IMR-90 (cell line): ENCODE measurements at regions not wholly inside any gene's neighbourhood (a gene's known extent, or its start where the extent isn't known, plus 50 kb on each side); places are given as distances from the start of the nearest gene placed in this dataset.

ENCODE experiments used
- ATAC-seq: fragments of 200-7000 bp; cut with Tn5 transposase; 2 replicates; pipeline ENCODE4 v1.9.1; 2020; ENCODE audit warnings: low read depth, mild to moderate bottlenecking, moderate library complexity
- BruUV-seq: library from RNA; stranded (reverse); fragments of 400-500 nt; replicated peaks from 2 replicates; lab custom pipeline; 2021; lab: Mats Ljungman, UMichigan
- CTCF ChIA-PET: fragments of 300-600 bp; formaldehyde crosslinking; extraction: SDS; loops from one replicate; lab custom pipeline; 2021; ENCODE audit warnings: antibody characterized with exemption; lab: Yijun Ruan, JAX
- POLR2A ChIA-PET: fragments of 300-600 bp; sonication (Branson Sonifier 250); formaldehyde crosslinking; loops from one replicate; lab custom pipeline; 2022; ENCODE audit warnings: antibody characterized with exemption; ENCODE audit not compliant: unreplicated experiment; lab: Charles Lee
- DNase-seq: peaks from one replicate; pipeline ENCODE4 v3.0.0; 2013
- H2AFZ ChIP-seq: replicated peaks from 2 replicates; pipeline ENCODE3; 2013; ENCODE audit warnings: low read length, mild to moderate bottlenecking; ENCODE audit not compliant: poor library complexity
- H2AK5ac ChIP-seq: 2 replicates; pipeline ENCODE4 v1.6.1; 2013; ENCODE audit warnings: low read depth, low read length, inconsistent platforms
- H2AK9ac ChIP-seq: replicated peaks from 2 replicates; pipeline ENCODE3; 2013; ENCODE audit warnings: mild to moderate bottlenecking, low read depth, low read length, moderate library complexity; ENCODE audit not compliant: poor library complexity
- H2BK120ac ChIP-seq: 2 replicates; pipeline ENCODE4 v1.6.1; 2013; ENCODE audit warnings: low read depth, low read length, inconsistent platforms
- H2BK15ac ChIP-seq: 3 replicates; pipeline ENCODE4 v1.6.1; 2013; ENCODE audit warnings: low read depth, low read length, inconsistent platforms
- H2BK20ac ChIP-seq: 2 replicates; pipeline ENCODE4 v1.6.1; 2013; ENCODE audit warnings: low read depth, mild to moderate bottlenecking, inconsistent platforms, low read length, moderate library complexity
- H2BK5ac ChIP-seq: 2 replicates; pipeline ENCODE4 v1.6.1; 2013; ENCODE audit warnings: mild to moderate bottlenecking, low read depth, low read length, inconsistent platforms; ENCODE audit not compliant: poor library complexity, severe bottlenecking
- H3K14ac ChIP-seq: replicated peaks from 2 replicates; pipeline ENCODE4 v1.6.1; 2013; ENCODE audit warnings: low read depth, low read length, inconsistent platforms
- H3K18ac ChIP-seq: 2 replicates; pipeline ENCODE4 v1.6.1; 2013; ENCODE audit warnings: low read depth, low read length, control low read depth
- H3K23ac ChIP-seq: 2 replicates; pipeline ENCODE4 v1.6.1; 2013; ENCODE audit warnings: low read depth, low read length, inconsistent platforms
- H3K27ac ChIP-seq: 2 replicates; pipeline ENCODE4 v1.5.1; 2013; ENCODE audit warnings: mild to moderate bottlenecking, control low read depth, low read length; ENCODE audit not compliant: insufficient read depth
- H3K27me3 ChIP-seq: 2 replicates; pipeline ENCODE4 v1.6.1; 2013; ENCODE audit warnings: low read length; ENCODE audit not compliant: control insufficient read depth, insufficient read depth
- H3K36me3 ChIP-seq: 2 replicates; pipeline ENCODE4 v1.6.1; 2013; ENCODE audit warnings: low read length, mixed read lengths; ENCODE audit not compliant: control insufficient read depth, insufficient read depth
- H3K4ac ChIP-seq: 2 replicates; pipeline ENCODE4 v1.6.1; 2013; ENCODE audit warnings: low read depth, low read length, inconsistent platforms
- H3K4me1 ChIP-seq: 2 replicates; pipeline ENCODE4 v1.6.1; 2013; ENCODE audit warnings: low read length, mixed read lengths; ENCODE audit not compliant: control insufficient read depth, insufficient read depth
- H3K4me2 ChIP-seq: 2 replicates; pipeline ENCODE4 v1.6.1; 2013; ENCODE audit warnings: low read depth, mild to moderate bottlenecking, control low read depth, low read length, moderate library complexity
- H3K4me3 ChIP-seq: 2 replicates; pipeline ENCODE4 v1.5.1; 2013; ENCODE audit warnings: low read depth, mild to moderate bottlenecking, control low read depth, low read length, moderate library complexity; ENCODE audit not compliant: insufficient read depth
- H3K56ac ChIP-seq: 2 replicates; pipeline ENCODE4 v1.6.1; 2013; ENCODE audit warnings: low read length, inconsistent platforms; ENCODE audit not compliant: insufficient read depth; ENCODE audit errors: extremely low read depth
- H3K79me1 ChIP-seq, 2 experiments: 2 replicates each; pipeline ENCODE4 v1.6.1; 2013; ENCODE audit warnings: low read length in 2 of 2, inconsistent platforms in 1 of 2, low read depth in 1 of 2
- H3K9ac ChIP-seq: 2 replicates; pipeline ENCODE4 v1.6.1; 2013; ENCODE audit warnings: low read depth, low read length, control low read depth
- H3K9me1 ChIP-seq: 2 replicates; pipeline ENCODE4 v1.6.1; 2013; ENCODE audit warnings: low read length, inconsistent platforms; ENCODE audit not compliant: insufficient read depth
- H3K9me3 ChIP-seq: 2 replicates; pipeline ENCODE4 v1.6.1; 2013; ENCODE audit warnings: low read length; ENCODE audit not compliant: control insufficient read depth, insufficient read depth
- H4K20me1 ChIP-seq: 2 replicates; pipeline ENCODE4 v1.6.1; 2013; ENCODE audit warnings: low read length, inconsistent platforms; ENCODE audit not compliant: insufficient read depth
- H4K5ac ChIP-seq: 2 replicates; pipeline ENCODE4 v1.6.1; 2013; ENCODE audit warnings: mild to moderate bottlenecking, low read depth, low read length, control low read depth
- H4K8ac ChIP-seq, 2 experiments: 2 replicates each; pipeline ENCODE4 v1.6.1; 2013; ENCODE audit warnings: low read depth in 2 of 2, low read length in 2 of 2, control low read depth in 1 of 2, inconsistent platforms in 1 of 2
- H4K91ac ChIP-seq: 2 replicates; pipeline ENCODE4 v1.6.1; 2013; ENCODE audit warnings: low read depth, low read length, inconsistent platforms; ENCODE audit not compliant: insufficient read depth
- BHLHE40 ChIP-seq: fragments of 150-350 bp; IDR thresholded peaks from 2 replicates; pipeline ENCODE4 v1.6.1; 2016; ENCODE audit warnings: mild to moderate bottlenecking, low read depth, low read length
- CEBPB ChIP-seq: IDR thresholded peaks from 2 replicates; pipeline ENCODE4 v1.6.1; 2012; ENCODE audit warnings: low read depth, low read length, improper control_type of control experiment
- ELK1 ChIP-seq: fragments of 150-350 bp; IDR thresholded peaks from 2 replicates; pipeline ENCODE4 v1.6.1; 2016; ENCODE audit warnings: low read depth, mild to moderate bottlenecking, low read length, moderate library complexity, borderline replicate concordance
- FOS ChIP-seq: fragments of 150-350 bp; IDR thresholded peaks from 2 replicates; pipeline ENCODE4 v1.6.1; 2016; ENCODE audit warnings: low read depth, low read length
- MXI1 ChIP-seq: IDR thresholded peaks from 2 replicates; pipeline ENCODE4 v1.6.1; 2012; ENCODE audit warnings: low read depth, mild to moderate bottlenecking, low read length, moderate library complexity, borderline replicate concordance
- NFE2L2 ChIP-seq: fragments of 150-350 bp; IDR thresholded peaks from 2 replicates; pipeline ENCODE4 v1.6.1; 2016; ENCODE audit warnings: low read depth, mild to moderate bottlenecking, low read length
- POLR2A ChIP-seq: IDR thresholded peaks from 2 replicates; pipeline ENCODE4 v1.6.1; 2012; ENCODE audit warnings: mild to moderate bottlenecking, low read depth, low read length
- WGBS, 2 experiments: methylation state at CpG; one replicate each; pipeline versions ENCODE4 v1.1.5 to v1.1.7; 2013; ENCODE audit warnings: missing lambda C conversion rate in 2 of 2; ENCODE audit not compliant: insufficient read length in 1 of 2; ENCODE audit errors: extremely low coverage in 2 of 2; 5-methylcytosine and 5-hydroxymethylcytosine counted together
- dilution Hi-C: fragments of 300-500 bp; cut with HindIII; formaldehyde crosslinking; loops from one replicate; pipeline ENCODE4 v1.14.3; 2018; ENCODE audit warnings: low sequenced_read_pairs; ENCODE audit not compliant: unreplicated experiment
- in situ Hi-C: fragments of 300-500 bp; cut with MboI; formaldehyde crosslinking; loops from 3 replicates; pipeline ENCODE4 v1.14.3; 2019; ENCODE audit warnings: low sequenced_read_pairs, inconsistent platforms, mixed read lengths
- intact Hi-C: fragments of 100-400 bp; cut with micrococcal nuclease; formaldehyde crosslinking; loops from 2 replicates; pipeline ENCODE4 v1.10.0; 2022
- TF ChIP-seq, protein P1 (sequence below): fragments of 150-350 bp; IDR thresholded peaks from 2 replicates; pipeline ENCODE4 v1.6.1; 2017; ENCODE audit warnings: mild to moderate bottlenecking, antibody characterized with exemption, low read length, low read depth

GRCh38 chr1:233489411-233489810 lies 124.5 kb upstream of the KCNK1 start:
- H3K18ac ChIP-seq, result no peak overlapping the region
- ChIA-PET POLR2A (no interaction called here), CTCF (no interaction called here)
- no peaks in the 10 kb centered on the region for H3K36me3 ChIP-seq
- H3K79me1 ChIP-seq, result no peaks in the 10 kb centered on the region
- no peak overlapping the region for H3K56ac ChIP-seq
- H3K4ac ChIP-seq, result no peak overlapping the region
- peaks cover 7% of the 10 kb centered on the region for H3K9me3 ChIP-seq
- BruUV-seq, result no TSS peak
- H4K5ac ChIP-seq, result no peak overlapping the region
- no peak overlapping the region for H2BK5ac ChIP-seq
- H3K14ac ChIP-seq, result no peak overlapping the region
- H3K27me3 ChIP-seq, result no peaks in the 10 kb centered on the region
- no peak for TF ChIP-seq MXI1
- TF ChIP-seq BHLHE40, result no peak
- no peak for TF ChIP-seq CEBPB
- no peak for TF ChIP-seq NFE2L2
- no peak for TF ChIP-seq ELK1
- TF ChIP-seq FOS, result no peak
- TF ChIP-seq POLR2A, result no peak
- TF ChIP-seq, protein P1, sequence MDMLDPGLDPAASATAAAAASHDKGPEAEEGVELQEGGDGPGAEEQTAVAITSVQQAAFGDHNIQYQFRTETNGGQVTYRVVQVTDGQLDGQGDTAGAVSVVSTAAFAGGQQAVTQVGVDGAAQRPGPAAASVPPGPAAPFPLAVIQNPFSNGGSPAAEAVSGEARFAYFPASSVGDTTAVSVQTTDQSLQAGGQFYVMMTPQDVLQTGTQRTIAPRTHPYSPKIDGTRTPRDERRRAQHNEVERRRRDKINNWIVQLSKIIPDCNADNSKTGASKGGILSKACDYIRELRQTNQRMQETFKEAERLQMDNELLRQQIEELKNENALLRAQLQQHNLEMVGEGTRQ, result no peak
- no peak overlapping the region for H2BK15ac ChIP-seq
- H3K4me2 ChIP-seq, result no peak overlapping the region
- H3K4me3 ChIP-seq, result no peak overlapping the region
- H4K8ac ChIP-seq, result no peak overlapping the region
- no peak overlapping the region for H3K27ac ChIP-seq
- H3K23ac ChIP-seq, result no peak overlapping the region
- intact Hi-C loops, result no loop called here
- H2AK9ac ChIP-seq, result no peak overlapping the region
- in situ Hi-C loops, result no loop called here
- no peaks in the 10 kb centered on the region for H4K20me1 ChIP-seq
- H3K9me1 ChIP-seq, result no peaks in the 10 kb centered on the region
- dilution Hi-C loops, result no loop called here
- ATAC-seq (no peak), DNase-seq (no peak)
- H3K9ac ChIP-seq, result no peak overlapping the region
- no peaks in the 10 kb centered on the region for H3K4me1 ChIP-seq
- no CpG with 5 or more reads among the region's 4 CpGs for WGBS, 2 experiments
- H2BK120ac ChIP-seq, result no peak overlapping the region
- H2BK20ac ChIP-seq, result no peak overlapping the region
- H2AFZ ChIP-seq, result no peak overlapping the region
- no peak overlapping the region for H4K91ac ChIP-seq
- H2AK5ac ChIP-seq, result no peak overlapping the region
